HG03457 (cell line): ENCODE measurements at regions not wholly inside any gene's neighbourhood (a gene's known extent, or its start where the extent isn't known, plus 50 kb on each side); places are given as distances from the start of the nearest gene placed in this dataset.

ENCODE experiments used
- ATAC-seq: cut with Tn5 transposase; IDR thresholded peaks from one replicate; pipeline ENCODE4 v1.9.1; 2021; ENCODE audit warnings: moderate number of reproducible peaks; ENCODE audit not compliant: unreplicated experiment

GRCh38 chr7:30212701-30213111 lies 71.7 kb upstream of the ZNRF2 start:
- no peak for ATAC-seq

- ATAC-seq, result no peak
These were observed 70.8 kb upstream of the ZNRF2 start for GRCh38 chr7:30213637-30214036.

- ATAC-seq, result no peak
These were observed 69.7 kb upstream of the ZNRF2 start for GRCh38 chr7:30214651-30215137.

GRCh38 chr7:30221764-30222163 lies 62.6 kb upstream of the ZNRF2 start:
- ATAC-seq, result no peak

GRCh38 chr7:30222515-30223215 lies 61.7 kb upstream of the ZNRF2 start:
- no peak for ATAC-seq

GRCh38 chr7:30223896-30224295 lies 60.5 kb upstream of the ZNRF2 start:
- no peak for ATAC-seq

- no peak for ATAC-seq
These were observed 59.8 kb upstream of the ZNRF2 start for GRCh38 chr7:30224511-30225062.

- peak; percentile 79 for ATAC-seq
These were observed 58.4 kb upstream of the ZNRF2 start for GRCh38 chr7:30225863-30226613.

- ATAC-seq, result no peak
These were observed 57.7 kb upstream of the ZNRF2 start for GRCh38 chr7:30226614-30227268.

GRCh38 chr7:30231271-30231670 lies 53.1 kb upstream of the ZNRF2 start:
- ATAC-seq, result no peak

GRCh38 chr7:30232391-30232790 lies 52.0 kb upstream of the ZNRF2 start:
- no peak for ATAC-seq
